ENCODE measurements at regions not wholly inside any gene's neighbourhood (a gene's known extent, or its start where the extent isn't known, plus 50 kb on each side); places are given as distances from the start of the nearest gene placed in this dataset.

GRCh38 chr1:219813294-219813693, 115.1 kb downstream of the SLC30A10 start (continued):
- TF ChIP-seq BCLAF1 (IDR thresholded peaks at IDR 0.05) = no peak
- TF ChIP-seq KLF5 (IDR thresholded peaks at IDR 0.05; ENCODE audit: partially characterized antibody) = no peak
- TF ChIP-seq ATF7 (IDR thresholded peaks at IDR 0.05; ENCODE audit: low read depth) = no peak
- no peak for TF ChIP-seq FOS (IDR thresholded peaks at IDR 0.05; ENCODE audit: borderline replicate concordance, extremely low read depth, insufficient read length)
- no peak for TF ChIP-seq RUNX3 (IDR thresholded peaks at IDR 0.05; ENCODE audit: low read length)
- no peak for TF ChIP-seq ZNF592 (IDR thresholded peaks at IDR 0.05)
- no peak for TF ChIP-seq MEF2B (IDR thresholded peaks at IDR 0.05; ENCODE audit: partially characterized antibody, poor library complexity, severe bottlenecking)

All from GM12878 (cell line).